GM11168 (cell line): ENCODE measurements at regions not wholly inside any gene's neighbourhood (a gene's known extent, or its start where the extent isn't known, plus 50 kb on each side); places are given as distances from the start of the nearest gene placed in this dataset.

Source experiments
- in situ Hi-C: fragments of 300-500 bp; cut with MboI; formaldehyde crosslinking; loops from one replicate; pipeline ENCODE4 v1.12.0; 2022; ENCODE audit warnings: low sequenced_read_pairs; ENCODE audit not compliant: unreplicated experiment

- in situ Hi-C loops, result loop anchor here (5.0 kb wide), 1 partner anchor 96 kb away; no protein-coding TSS in a partner anchor
Observed at GRCh38 chr12:118603610-118604361, 227.4 kb downstream of the SUDS3 start.

- in situ Hi-C loops, result no loop called here
Observed at GRCh38 chr12:118606690-118607089, 230.3 kb downstream of the SUDS3 start.

- in situ Hi-C loops, result no loop called here
Observed at GRCh38 chr12:118607831-118608230, 231.5 kb downstream of the SUDS3 start.

GRCh38 chr12:118608770-118609344 is 232.5 kb downstream of the SUDS3 start:
- in situ Hi-C loops, result no loop called here

- in situ Hi-C loops, result no loop called here
Observed at GRCh38 chr12:118611295-118611694, 234.9 kb downstream of the SUDS3 start.

- in situ Hi-C loops, result no loop called here
Observed at GRCh38 chr12:118611770-118612169, 235.4 kb downstream of the SUDS3 start.

GRCh38 chr12:118617611-118618450 is 241.5 kb downstream of the SUDS3 start:
- in situ Hi-C loops, result no loop called here

- in situ Hi-C loops, result no loop called here
Observed at GRCh38 chr12:118618695-118619094, 242.3 kb downstream of the SUDS3 start.

GRCh38 chr12:118625050-118625675 is 248.8 kb downstream of the SUDS3 start:
- in situ Hi-C loops, result no loop called here

- in situ Hi-C loops, result no loop called here
Observed at GRCh38 chr12:118633071-118633470, 256.7 kb downstream of the SUDS3 start.

- in situ Hi-C loops, result no loop called here
Observed at GRCh38 chr12:118635276-118635675, 258.9 kb downstream of the SUDS3 start.

- in situ Hi-C loops, result no loop called here
Observed at GRCh38 chr12:118637767-118638370, 261.5 kb downstream of the SUDS3 start.

GRCh38 chr12:118641249-118641648 is 264.9 kb downstream of the SUDS3 start:
- in situ Hi-C loops, result no loop called here

- in situ Hi-C loops, result no loop called here
Observed at GRCh38 chr12:118645219-118645618, 268.9 kb downstream of the SUDS3 start.

- in situ Hi-C loops, result no loop called here
Observed at GRCh38 chr12:118649765-118650585, 273.6 kb downstream of the SUDS3 start.

GRCh38 chr12:118650586-118650960 is 274.2 kb downstream of the SUDS3 start:
- in situ Hi-C loops, result no loop called here

GRCh38 chr12:118651487-118651886 is 275.1 kb downstream of the SUDS3 start:
- in situ Hi-C loops, result no loop called here

GRCh38 chr12:118655588-118655987 is 279.2 kb downstream of the SUDS3 start:
- in situ Hi-C loops, result no loop called here

GRCh38 chr12:118680356-118680963 is 300.9 kb upstream of the SRRM4 start:
- in situ Hi-C loops, result no loop called here
